Heart right ventricle (tissue), 16 donors: ENCODE measurements at regions not wholly inside any gene's neighbourhood (a gene's known extent, or its start where the extent isn't known, plus 50 kb on each side); places are given as distances from the start of the nearest gene placed in this dataset.

ENCODE experiments used
- ATAC-seq, 8 donors: fragments of 200-7000 bp; cut with Tn5 transposase; one replicate each; pipeline ENCODE4 v1.9.1; 2020; ENCODE audit warnings: mild to moderate bottlenecking in 8 of 8, moderate library complexity in 8 of 8, moderate number of reproducible peaks in 1 of 8
- DNase-seq, 2 donors: peaks; one replicate each; pipeline ENCODE4 v3.0.0-alpha.2; 2020
- H3K27ac ChIP-seq, 10 donors: fragments of 200-600 bp; sonication (generic) in 2 of 10; one replicate each; pipeline versions ENCODE4 v1.5.0 to v1.8.0; 2020 to 2022; ENCODE audit warnings: mild to moderate bottlenecking in 3 of 10
- H3K27me3 ChIP-seq, 7 donors: fragments of 200-600 bp; one replicate each; pipeline ENCODE4 v1.8.0; 2021 to 2022; ENCODE audit warnings: mild to moderate bottlenecking in 2 of 7
- H3K36me3 ChIP-seq, 9 donors: fragments of 200-600 bp; sonication (generic) in 1 of 9; one replicate each; pipeline versions ENCODE4 v1.5.0 to v1.8.0; 2020 to 2022; ENCODE audit warnings: mild to moderate bottlenecking in 2 of 9
- H3K4me1 ChIP-seq, 9 donors: fragments of 200-600 bp; sonication (generic) in 1 of 9; one replicate each; pipeline versions ENCODE4 v1.5.0 to v1.8.0; 2020 to 2022; ENCODE audit warnings: mild to moderate bottlenecking in 4 of 9
- H3K4me3 ChIP-seq, 10 donors: fragments of 200-600 bp; sonication (generic) in 2 of 10; one replicate each; pipeline versions ENCODE4 v1.5.0 to v1.8.0; 2020 to 2022; ENCODE audit warnings: mild to moderate bottlenecking in 7 of 10, moderate library complexity in 2 of 10
- H3K9me3 ChIP-seq, 11 donors: fragments of 200-600 bp in 10 of 11; sonication (generic) in 2 of 11; one replicate each; pipeline versions ENCODE4 v1.5.0 to v1.8.0; 2013 to 2022; ENCODE audit warnings: mild to moderate bottlenecking in 2 of 11, control low read depth in 1 of 11, moderate library complexity in 1 of 11
- WGBS, 2 donors: extraction: QIAGEN DNeasy Blood & Tissue Kit; methylation state at CpG; one replicate each; pipeline ENCODE4 v1.1.7; 2013; ENCODE audit warnings: inconsistent platforms in 1 of 2; 5-methylcytosine and 5-hydroxymethylcytosine counted together
- intact Hi-C, 10 donors: fragments of 100-400 bp; cut with DNase I; formaldehyde crosslinking; loops; one replicate each; pipeline versions ENCODE4 v1.11.1 to v1.14.2; 2022
- TF ChIP-seq, protein P1 (sequence below), 9 donors: fragments of 200-600 bp; sonication (generic) in 2 of 9; IDR thresholded peaks; one replicate each; pipeline versions ENCODE4 v1.5.0 to v1.8.0; 2021 to 2022; ENCODE audit warnings: antibody characterized with exemption in 9 of 9, mild to moderate bottlenecking in 5 of 9, moderate library complexity in 1 of 9
- donor health status: Arrhythmogenic right ventricular cardiomyopathy.
- donor health status: ischemic (EF 13 %, LVEDD 7.1; RV severe dilation, severe dysfunction).
- donor health status: healthy with polysubstance abuse.
- donor health status: DM: no; HTN: yes; CAD: no.
- donor health status: DM: no; HTN: no; CAD: no.
- donor health status: ischemic (EF 25% LVEDD 6.9; RV normal size, moderate dysfunction).
- donor health status: ischemic (EF 25% LVEDD 5.7; RV mildly dilated, moderate dysfunction).
- donor health status: healthy.
- donor health status: DM: yes; HTN: yes; CAD: no.
- donor health status: Ischemic cardiomyopathy.
- donor health status: ischemic (EF 35%, LVEDD 5.7; RV mildly dilated, moderate dysfunction).
- donor health status: nonischemic (EF 11% LVEDD 7.7; RV severe dilation, severe dysfunction).
- donor health status: DM: yes; HTN: yes; CAD: no.
- donor health status: PGD.
- donor health status: ischemic (EF 29% LVEDD 5.4; RV normal size, mild dysfunction).
- donor health status: nonischemic (EF 23%, LVEDD 6.1; RV moderate dilation, normal function).

DNA sequence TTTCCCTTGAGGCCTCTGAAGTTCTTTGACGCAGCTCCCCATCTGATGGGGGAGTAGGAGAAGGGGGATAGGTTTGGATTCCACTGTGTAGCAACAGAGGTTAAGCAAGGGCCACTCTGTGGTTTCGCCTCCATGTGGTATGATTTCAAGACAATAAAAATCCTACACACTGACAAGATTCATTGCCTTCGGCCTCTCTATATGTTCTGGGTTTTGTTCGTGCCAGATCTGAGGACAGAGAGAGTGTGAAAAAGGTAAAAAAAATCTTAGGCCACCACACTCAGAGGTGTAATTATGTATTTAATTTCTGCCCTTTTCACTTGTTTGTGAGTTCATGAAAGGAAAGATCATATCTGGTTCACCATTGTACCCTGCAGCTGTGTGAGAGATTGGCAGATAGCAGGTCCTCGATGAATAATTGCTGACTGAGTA is 715.2 kb upstream of the ZNF608 start:
- intact Hi-C loops: no loop called here
- Histone ChIP-seq H3K36me3 (no peaks in the 10 kb centered on the region), H3K27ac (no peak overlapping the region), H3K27me3 (no peaks in the 10 kb centered on the region), H3K4me1 (no peaks in the 10 kb centered on the region), H3K9me3 (peaks cover 0 to 8% (median 0%) of the 10 kb centered on the region in 11 donors), H3K4me3 (no peak overlapping the region)
- no peak for ATAC-seq
- TF ChIP-seq, protein P1, sequence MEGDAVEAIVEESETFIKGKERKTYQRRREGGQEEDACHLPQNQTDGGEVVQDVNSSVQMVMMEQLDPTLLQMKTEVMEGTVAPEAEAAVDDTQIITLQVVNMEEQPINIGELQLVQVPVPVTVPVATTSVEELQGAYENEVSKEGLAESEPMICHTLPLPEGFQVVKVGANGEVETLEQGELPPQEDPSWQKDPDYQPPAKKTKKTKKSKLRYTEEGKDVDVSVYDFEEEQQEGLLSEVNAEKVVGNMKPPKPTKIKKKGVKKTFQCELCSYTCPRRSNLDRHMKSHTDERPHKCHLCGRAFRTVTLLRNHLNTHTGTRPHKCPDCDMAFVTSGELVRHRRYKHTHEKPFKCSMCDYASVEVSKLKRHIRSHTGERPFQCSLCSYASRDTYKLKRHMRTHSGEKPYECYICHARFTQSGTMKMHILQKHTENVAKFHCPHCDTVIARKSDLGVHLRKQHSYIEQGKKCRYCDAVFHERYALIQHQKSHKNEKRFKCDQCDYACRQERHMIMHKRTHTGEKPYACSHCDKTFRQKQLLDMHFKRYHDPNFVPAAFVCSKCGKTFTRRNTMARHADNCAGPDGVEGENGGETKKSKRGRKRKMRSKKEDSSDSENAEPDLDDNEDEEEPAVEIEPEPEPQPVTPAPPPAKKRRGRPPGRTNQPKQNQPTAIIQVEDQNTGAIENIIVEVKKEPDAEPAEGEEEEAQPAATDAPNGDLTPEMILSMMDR (IDR thresholded peaks at IDR 0.05): no peak
- DNase-seq: no peak
- WGBS, 2 donors: 89 to 90% methylated on average over 5 of the region's 5 CpGs

DNA sequence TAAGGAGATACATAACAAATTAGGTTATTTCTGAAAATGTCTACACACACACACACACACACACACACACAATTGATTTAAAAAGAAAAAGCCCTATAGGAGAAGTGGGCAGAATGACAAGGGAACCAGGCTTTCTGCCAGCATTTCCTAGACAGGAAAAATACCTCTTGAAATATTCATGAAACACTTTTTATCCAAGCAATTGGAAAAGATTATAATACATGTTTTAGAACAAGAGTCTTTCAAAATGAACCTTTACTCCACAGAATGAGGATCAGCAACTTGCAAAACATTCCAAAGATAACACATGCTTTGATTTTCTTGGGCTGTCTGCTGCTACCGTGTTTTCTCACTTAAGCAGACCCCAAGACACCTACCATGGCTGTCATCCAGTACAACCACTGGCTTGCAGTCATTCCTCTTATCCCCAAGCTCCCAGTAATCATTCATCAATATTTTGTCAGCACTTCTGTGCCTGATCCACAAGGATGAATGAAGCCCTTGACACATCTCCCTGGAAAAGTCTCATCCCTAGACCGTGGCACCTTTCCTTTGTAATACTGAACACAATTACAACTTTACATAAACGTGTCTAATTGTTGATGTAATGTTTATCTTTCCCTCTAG is 717.1 kb upstream of the ZNF608 start:
- ATAC-seq: no peak
- H3K27me3 ChIP-seq: no peaks in the 10 kb centered on the region
- 69 to 75% methylated on average over 3 of the region's 3 CpGs for WGBS, 2 donors
- intact Hi-C loops: no loop called here
- no peaks in the 10 kb centered on the region for H3K9me3 ChIP-seq
- no peak for DNase-seq
- no peak overlapping the region for H3K4me3 ChIP-seq
- no peaks in the 10 kb centered on the region for H3K36me3 ChIP-seq
- TF ChIP-seq, protein P1 (IDR thresholded peaks at IDR 0.05): no peak
- no peak overlapping the region for H3K27ac ChIP-seq
- H3K4me1 ChIP-seq: no peaks in the 10 kb centered on the region

DNA sequence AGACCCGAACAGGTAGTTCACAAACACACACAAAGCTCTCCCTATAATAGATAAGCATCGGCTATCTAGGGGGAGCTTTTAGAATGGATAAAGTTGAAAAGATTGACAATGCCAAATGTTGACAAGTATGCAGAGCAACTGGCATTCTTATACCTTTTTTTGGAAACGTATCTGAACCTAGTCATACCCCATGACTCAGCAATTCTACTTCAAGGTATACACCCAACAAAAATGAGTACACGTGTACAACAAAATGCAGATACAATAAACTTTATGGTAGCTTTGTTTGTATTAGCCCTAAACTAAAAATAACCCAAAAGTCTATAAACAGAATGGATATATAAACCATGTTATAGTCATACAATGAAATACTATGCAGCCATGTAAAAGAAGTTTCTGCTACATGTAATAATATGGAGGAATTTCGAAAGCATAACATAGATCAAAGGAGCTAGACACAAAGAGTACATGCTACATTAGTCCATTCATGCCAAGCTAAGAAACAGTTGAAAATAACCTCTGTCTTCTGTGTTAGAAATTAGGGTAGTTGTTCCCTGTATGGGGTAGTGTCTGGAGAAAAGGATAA is 718.5 kb upstream of the ZNF608 start:
- Histone ChIP-seq H3K4me1 (no peaks in the 10 kb centered on the region), H3K4me3 (no peak overlapping the region), H3K27me3 (no peaks in the 10 kb centered on the region), H3K36me3 (no peaks in the 10 kb centered on the region), H3K9me3 (no peaks in the 10 kb centered on the region), H3K27ac (no peak overlapping the region)
- no peak for DNase-seq
- intact Hi-C loops: no loop called here
- TF ChIP-seq, protein P1 (IDR thresholded peaks at IDR 0.05): no peak
- WGBS, 2 donors: 88 to 97% methylated on average over 5 of the region's 5 CpGs
- ATAC-seq: no peak

DNA sequence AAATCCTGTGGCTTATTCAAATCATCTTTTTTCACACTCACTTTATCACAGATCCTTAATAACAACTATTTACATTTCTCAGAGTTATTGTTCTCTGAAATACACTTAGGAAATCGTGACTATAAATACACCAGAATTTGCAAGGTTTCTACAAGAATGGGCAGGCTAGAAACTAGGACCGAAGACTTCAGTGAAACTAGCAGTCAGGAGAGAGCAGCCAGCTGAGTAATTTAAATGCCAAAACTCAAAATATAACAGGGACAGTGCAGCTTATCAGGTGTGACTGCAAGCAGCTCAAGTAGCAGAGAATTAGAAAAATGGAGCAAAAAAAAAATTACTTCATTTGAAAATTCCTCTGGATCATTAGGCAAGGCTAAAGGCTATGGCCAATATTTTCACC is 719.3 kb upstream of the ZNF608 start:
- TF ChIP-seq, protein P1 (IDR thresholded peaks at IDR 0.05): no peak
- ATAC-seq: no peak
- 30 to 39% methylated on average over 2 of the region's 2 CpGs for WGBS, 2 donors
- H3K9me3 ChIP-seq: no peaks in the 10 kb centered on the region
- intact Hi-C loops: no loop called here
- H3K4me3 ChIP-seq: no peak overlapping the region
- no peaks in the 10 kb centered on the region for H3K27me3 ChIP-seq
- H3K36me3 ChIP-seq: no peaks in the 10 kb centered on the region
- no peak overlapping the region for H3K27ac ChIP-seq
- H3K4me1 ChIP-seq: no peaks in the 10 kb centered on the region
- no peak for DNase-seq
